GM12878 (cell line): ENCODE measurements at regions not wholly inside any gene's neighbourhood (a gene's known extent, or its start where the extent isn't known, plus 50 kb on each side); places are given as distances from the start of the nearest gene placed in this dataset.

Source experiments
- ATAC-seq: fragments of 200-7000 bp; cut with Tn5 transposase; 3 replicates; pipeline ENCODE4 v1.9.1; 2020; ENCODE audit warnings: mild to moderate bottlenecking, moderate library complexity
- BruUV-seq: library from RNA; stranded (reverse); fragments of 400-500 nt; replicated peaks from 2 replicates; lab custom pipeline; 2021; lab: Mats Ljungman, UMichigan
- CTCF ChIA-PET: fragments of 300-600 bp; sonication (Branson Sonifier 250); formaldehyde crosslinking; extraction: SDS; loops from one replicate; lab custom pipeline; 2021; ENCODE audit warnings: inconsistent platforms; lab: Yijun Ruan, JAX
- POLR2A ChIA-PET: fragments of 350-600 bp; formaldehyde crosslinking; extraction: SDS; loops from one replicate; lab custom pipeline; 2021; ENCODE audit warnings: inconsistent platforms; lab: Charles Lee
- RAD21 ChIA-PET: fragments of 300-600 bp; sonication (Branson Sonifier 250); formaldehyde crosslinking; loops from one replicate; lab custom pipeline; 2023; ENCODE audit warnings: antibody characterized with exemption; ENCODE audit not compliant: unreplicated experiment; lab: Charles Lee
- SMC1A ChIA-PET: fragments of 300-600 bp; sonication (Branson Sonifier 250); formaldehyde crosslinking; loops from one replicate; lab custom pipeline; 2023; ENCODE audit not compliant: unreplicated experiment, uncharacterized antibody; lab: Charles Lee
- DNase-seq: peaks from one replicate; pipeline ENCODE4 v3.0.0-alpha.2; 2011; ENCODE audit warnings: low read depth, low spot score
- FAIRE-seq: peaks from 3 replicates; lab custom pipeline; 2011; peaks lifted over from hg19 to GRCh38; lab: Jason Lieb, UNC
- H2AFZ ChIP-seq: 2 replicates; pipeline ENCODE4 v1.6.0; 2011; ENCODE audit warnings: low read depth, low read length, control low read depth; ENCODE audit not compliant: control insufficient read depth
- H3K27ac ChIP-seq: 2 replicates; pipeline ENCODE4 v1.5.1; 2011; ENCODE audit warnings: control low read depth; ENCODE audit not compliant: control insufficient read depth, insufficient read depth
- H3K27me3 ChIP-seq, 2 experiments: replicated peaks in 1 of 2; 2 replicates each; pipeline versions ENCODE4 v1.6.0 to v1.6.1; 2011; ENCODE audit warnings: low read length in 1 of 2; ENCODE audit not compliant: control insufficient read depth in 2 of 2, insufficient read depth in 2 of 2
- H3K36me3 ChIP-seq, 2 experiments: 2 replicates each; pipeline ENCODE4 v1.5.1; 2011; ENCODE audit warnings: low read length in 1 of 2; ENCODE audit not compliant: control insufficient read depth in 2 of 2, insufficient read depth in 2 of 2
- H3K4me1 ChIP-seq: 2 replicates; pipeline ENCODE4 v1.6.1; 2011; ENCODE audit warnings: mild to moderate bottlenecking, low read length, moderate library complexity, mixed read lengths; ENCODE audit not compliant: control insufficient read depth, insufficient read depth
- H3K4me2 ChIP-seq: 2 replicates; pipeline ENCODE4 v1.6.0; 2011; ENCODE audit warnings: control low read depth; ENCODE audit not compliant: control insufficient read depth, insufficient read depth
- H3K4me3 ChIP-seq: fragments of 200-600 bp; sonication (generic); 2 replicates; pipeline ENCODE4 v1.5.1; 2016
- H3K79me2 ChIP-seq: 2 replicates; pipeline ENCODE4 v1.6.0; 2011; ENCODE audit warnings: low read length; ENCODE audit not compliant: control insufficient read depth, insufficient read depth
- H3K9ac ChIP-seq: 2 replicates; pipeline ENCODE4 v1.8.0; 2011; ENCODE audit warnings: low read length, control low read depth, mixed read lengths; ENCODE audit not compliant: control insufficient read depth, insufficient read depth
- H3K9me3 ChIP-seq: replicated peaks from 3 replicates; pipeline ENCODE4 v1.5.1; 2011; ENCODE audit warnings: mild to moderate bottlenecking, low read length; ENCODE audit not compliant: control insufficient read depth, insufficient read depth
- H4K20me1 ChIP-seq: 2 replicates; pipeline ENCODE4 v1.6.0; 2011; ENCODE audit not compliant: control insufficient read depth, insufficient read depth
- BCL11A ChIP-seq: IDR thresholded peaks from 2 replicates; pipeline ENCODE4 v1.6.1; 2011; ENCODE audit warnings: low read depth, low read length
- CHD1 ChIP-seq: IDR thresholded peaks from 2 replicates; pipeline ENCODE4 v1.6.1; 2012; ENCODE audit warnings: low read depth, low read length, improper control_type of control experiment
- CREB1 ChIP-seq: IDR thresholded peaks from 2 replicates; pipeline ENCODE4 v1.6.1; 2012; ENCODE audit warnings: low read depth, mild to moderate bottlenecking, inconsistent platforms
- DPF2 ChIP-seq: fragments of 450-650 bp; IDR thresholded peaks from 2 replicates; pipeline ENCODE4 v1.6.1; 2017; ENCODE audit warnings: mild to moderate bottlenecking
- HCFC1 ChIP-seq: fragments of 150-350 bp; IDR thresholded peaks from 2 replicates; pipeline ENCODE4 v1.6.1; 2014; ENCODE audit warnings: low read length
- KDM1A ChIP-seq: fragments of 200-600 bp; sonication (generic); IDR thresholded peaks from 2 replicates; pipeline ENCODE4 v1.6.1; 2016; ENCODE audit warnings: borderline replicate concordance
- LARP7 ChIP-seq: fragments of 450-650 bp; IDR thresholded peaks from 2 replicates; pipeline ENCODE4 v1.6.1; 2017; ENCODE audit warnings: mild to moderate bottlenecking
- SMAD1 ChIP-seq: fragments of 450-650 bp; IDR thresholded peaks from 2 replicates; pipeline ENCODE4 v1.6.1; 2018; ENCODE audit warnings: mild to moderate bottlenecking, low read depth; ENCODE audit not compliant: partially characterized antibody
- SMC3 ChIP-seq: IDR thresholded peaks from 2 replicates; pipeline ENCODE4 v1.6.1; 2011; ENCODE audit warnings: low read length, improper control_type of control experiment, borderline replicate concordance
- TCF12 ChIP-seq: IDR thresholded peaks from 2 replicates; pipeline ENCODE4 v1.6.1; 2011; ENCODE audit warnings: low read depth, mild to moderate bottlenecking, low read length
- WRNIP1 ChIP-seq: IDR thresholded peaks from 2 replicates; pipeline ENCODE4 v1.6.1; 2011; ENCODE audit warnings: low read depth, low read length, improper control_type of control experiment, borderline replicate concordance
- ZNF622 ChIP-seq: fragments of 450-650 bp; IDR thresholded peaks from 2 replicates; pipeline ENCODE4 v1.6.1; 2017; ENCODE audit warnings: mild to moderate bottlenecking, inconsistent platforms
- in situ Hi-C: fragments of 300-500 bp; cut with MboI; formaldehyde crosslinking; loops from 9 replicates; pipeline ENCODE4 v1.14.3; 2018; ENCODE audit warnings: mixed read lengths
- intact Hi-C: fragments of 100-400 bp; cut with micrococcal nuclease; formaldehyde crosslinking; loops from one replicate; pipeline ENCODE4 v1.14.2; 2022; ENCODE audit not compliant: unreplicated experiment
- TF ChIP-seq, protein P1 (sequence below): fragments of 450-650 bp; IDR thresholded peaks from 2 replicates; pipeline ENCODE4 v1.6.1; 2016; ENCODE audit warnings: mild to moderate bottlenecking
- TF ChIP-seq, protein P2 (sequence below): fragments of 450-650 bp; formaldehyde crosslinking; IDR thresholded peaks from 2 replicates; pipeline ENCODE4 v1.4.0; 2020; ENCODE audit warnings: mild to moderate bottlenecking, moderate library complexity
- TF ChIP-seq, protein P3 (sequence below): IDR thresholded peaks from 2 replicates; pipeline ENCODE4 v1.6.1; 2011; ENCODE audit warnings: borderline replicate concordance, low read depth, mild to moderate bottlenecking, moderate library complexity, mixed read lengths, low read length; ENCODE audit not compliant: insufficient read depth; ENCODE audit errors: extremely low read length
- TF ChIP-seq, protein P4 (sequence below): fragments of 450-650 bp; IDR thresholded peaks from 2 replicates; pipeline ENCODE4 v1.6.1; 2017; ENCODE audit warnings: low read depth, mild to moderate bottlenecking, moderate library complexity

DNA sequence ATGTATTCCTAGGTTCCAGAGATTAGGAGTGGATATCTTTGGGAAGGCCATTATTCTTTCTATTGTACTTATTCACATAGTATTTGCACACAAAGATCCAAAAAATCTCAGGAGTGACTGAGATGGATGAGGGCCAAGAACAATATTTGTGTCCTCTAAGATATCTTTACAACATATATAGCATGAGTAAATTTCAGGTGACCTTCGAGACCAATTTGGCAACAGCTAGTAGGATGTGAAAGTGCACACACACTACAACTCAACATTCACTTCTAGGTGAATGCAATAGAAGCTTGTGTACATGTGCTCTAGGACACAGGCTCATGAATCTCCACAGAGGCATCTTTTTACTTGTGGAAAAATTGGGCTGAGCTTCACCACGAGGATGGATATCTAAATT is 224.0 kb downstream of the C1orf94 start (continued):
- TF ChIP-seq KDM1A (no peak), CHD1 (no peak), WRNIP1 (no peak)
- TF ChIP-seq, protein P1, sequence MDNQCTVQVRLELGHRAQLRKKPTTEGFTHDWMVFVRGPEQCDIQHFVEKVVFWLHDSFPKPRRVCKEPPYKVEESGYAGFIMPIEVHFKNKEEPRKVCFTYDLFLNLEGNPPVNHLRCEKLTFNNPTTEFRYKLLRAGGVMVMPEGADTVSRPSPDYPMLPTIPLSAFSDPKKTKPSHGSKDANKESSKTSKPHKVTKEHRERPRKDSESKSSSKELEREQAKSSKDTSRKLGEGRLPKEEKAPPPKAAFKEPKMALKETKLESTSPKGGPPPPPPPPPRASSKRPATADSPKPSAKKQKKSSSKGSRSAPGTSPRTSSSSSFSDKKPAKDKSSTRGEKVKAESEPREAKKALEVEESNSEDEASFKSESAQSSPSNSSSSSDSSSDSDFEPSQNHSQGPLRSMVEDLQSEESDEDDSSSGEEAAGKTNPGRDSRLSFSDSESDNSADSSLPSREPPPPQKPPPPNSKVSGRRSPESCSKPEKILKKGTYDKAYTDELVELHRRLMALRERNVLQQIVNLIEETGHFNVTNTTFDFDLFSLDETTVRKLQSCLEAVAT, result no peak
- TF ChIP-seq, protein P2, sequence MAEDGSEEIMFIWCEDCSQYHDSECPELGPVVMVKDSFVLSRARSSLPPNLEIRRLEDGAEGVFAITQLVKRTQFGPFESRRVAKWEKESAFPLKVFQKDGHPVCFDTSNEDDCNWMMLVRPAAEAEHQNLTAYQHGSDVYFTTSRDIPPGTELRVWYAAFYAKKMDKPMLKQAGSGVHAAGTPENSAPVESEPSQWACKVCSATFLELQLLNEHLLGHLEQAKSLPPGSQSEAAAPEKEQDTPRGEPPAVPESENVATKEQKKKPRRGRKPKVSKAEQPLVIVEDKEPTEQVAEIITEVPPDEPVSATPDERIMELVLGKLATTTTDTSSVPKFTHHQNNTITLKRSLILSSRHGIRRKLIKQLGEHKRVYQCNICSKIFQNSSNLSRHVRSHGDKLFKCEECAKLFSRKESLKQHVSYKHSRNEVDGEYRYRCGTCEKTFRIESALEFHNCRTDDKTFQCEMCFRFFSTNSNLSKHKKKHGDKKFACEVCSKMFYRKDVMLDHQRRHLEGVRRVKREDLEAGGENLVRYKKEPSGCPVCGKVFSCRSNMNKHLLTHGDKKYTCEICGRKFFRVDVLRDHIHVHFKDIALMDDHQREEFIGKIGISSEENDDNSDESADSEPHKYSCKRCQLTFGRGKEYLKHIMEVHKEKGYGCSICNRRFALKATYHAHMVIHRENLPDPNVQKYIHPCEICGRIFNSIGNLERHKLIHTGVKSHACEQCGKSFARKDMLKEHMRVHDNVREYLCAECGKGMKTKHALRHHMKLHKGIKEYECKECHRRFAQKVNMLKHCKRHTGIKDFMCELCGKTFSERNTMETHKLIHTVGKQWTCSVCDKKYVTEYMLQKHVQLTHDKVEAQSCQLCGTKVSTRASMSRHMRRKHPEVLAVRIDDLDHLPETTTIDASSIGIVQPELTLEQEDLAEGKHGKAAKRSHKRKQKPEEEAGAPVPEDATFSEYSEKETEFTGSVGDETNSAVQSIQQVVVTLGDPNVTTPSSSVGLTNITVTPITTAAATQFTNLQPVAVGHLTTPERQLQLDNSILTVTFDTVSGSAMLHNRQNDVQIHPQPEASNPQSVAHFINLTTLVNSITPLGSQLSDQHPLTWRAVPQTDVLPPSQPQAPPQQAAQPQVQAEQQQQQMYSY (CRISPR knock-in tag), result no peak
- TF ChIP-seq, protein P3, sequence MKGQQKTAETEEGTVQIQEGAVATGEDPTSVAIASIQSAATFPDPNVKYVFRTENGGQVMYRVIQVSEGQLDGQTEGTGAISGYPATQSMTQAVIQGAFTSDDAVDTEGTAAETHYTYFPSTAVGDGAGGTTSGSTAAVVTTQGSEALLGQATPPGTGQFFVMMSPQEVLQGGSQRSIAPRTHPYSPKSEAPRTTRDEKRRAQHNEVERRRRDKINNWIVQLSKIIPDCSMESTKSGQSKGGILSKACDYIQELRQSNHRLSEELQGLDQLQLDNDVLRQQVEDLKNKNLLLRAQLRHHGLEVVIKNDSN, result no peak
- TF ChIP-seq, all 136 proteins: peak for 0

DNA sequence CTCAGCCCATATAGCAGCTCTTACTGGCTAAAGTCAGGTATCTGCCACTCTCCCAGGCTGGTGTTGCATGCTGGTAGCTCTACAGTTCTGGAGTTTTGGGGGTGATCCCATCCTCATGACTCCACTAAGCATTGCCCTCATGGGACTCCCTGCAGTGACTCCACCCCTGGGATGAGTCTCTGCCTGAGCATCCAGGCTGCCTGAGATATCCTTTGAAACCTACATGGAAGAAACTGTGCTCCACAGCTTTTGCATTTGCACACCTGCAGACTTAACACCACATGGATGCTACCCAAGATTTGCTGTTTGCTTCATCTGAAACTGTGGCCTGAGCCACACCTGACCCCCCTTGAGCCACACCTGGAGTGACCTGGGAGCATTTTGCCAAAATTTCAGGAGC is 226.4 kb downstream of the C1orf94 start:
- no peaks in the 10 kb centered on the region; a peak in 1 of 4 replicates for H3K27me3 ChIP-seq
- H2AFZ ChIP-seq, result no peak overlapping the region
- H3K27ac ChIP-seq, result no peak overlapping the region
- ChIA-PET SMC1A (no interaction called here), CTCF (no interaction called here), RAD21 (no interaction called here), POLR2A (no interaction called here)
- H3K9me3 ChIP-seq, result no peaks in the 10 kb centered on the region
- H3K9ac ChIP-seq, result no peak overlapping the region
- intact Hi-C loops (no loop called here), in situ Hi-C loops (no loop called here)
- H3K79me2 ChIP-seq, result no peaks in the 10 kb centered on the region
- FAIRE-seq (no peak), ATAC-seq (no peak), DNase-seq (no peak)
- no peak overlapping the region for H3K4me3 ChIP-seq
- no TSS peak for BruUV-seq
- no peaks in the 10 kb centered on the region for H3K36me3 ChIP-seq
- H4K20me1 ChIP-seq, result no peaks in the 10 kb centered on the region
- no peaks in the 10 kb centered on the region for H3K4me1 ChIP-seq
- H3K4me2 ChIP-seq, result no peak overlapping the region
- no peak for TF ChIP-seq DPF2
- TF ChIP-seq, protein P1, result no peak
- no peak for TF ChIP-seq BCL11A
- TF ChIP-seq, protein P4, sequence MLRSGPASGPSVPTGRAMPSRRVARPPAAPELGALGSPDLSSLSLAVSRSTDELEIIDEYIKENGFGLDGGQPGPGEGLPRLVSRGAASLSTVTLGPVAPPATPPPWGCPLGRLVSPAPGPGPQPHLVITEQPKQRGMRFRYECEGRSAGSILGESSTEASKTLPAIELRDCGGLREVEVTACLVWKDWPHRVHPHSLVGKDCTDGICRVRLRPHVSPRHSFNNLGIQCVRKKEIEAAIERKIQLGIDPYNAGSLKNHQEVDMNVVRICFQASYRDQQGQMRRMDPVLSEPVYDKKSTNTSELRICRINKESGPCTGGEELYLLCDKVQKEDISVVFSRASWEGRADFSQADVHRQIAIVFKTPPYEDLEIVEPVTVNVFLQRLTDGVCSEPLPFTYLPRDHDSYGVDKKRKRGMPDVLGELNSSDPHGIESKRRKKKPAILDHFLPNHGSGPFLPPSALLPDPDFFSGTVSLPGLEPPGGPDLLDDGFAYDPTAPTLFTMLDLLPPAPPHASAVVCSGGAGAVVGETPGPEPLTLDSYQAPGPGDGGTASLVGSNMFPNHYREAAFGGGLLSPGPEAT, result no peak
- TF ChIP-seq CREB1, result no peak
- no peak for TF ChIP-seq TCF12
- no peak for TF ChIP-seq SMAD1
- no peak for TF ChIP-seq KDM1A
- TF ChIP-seq ZNF622, result no peak
- no peak for TF ChIP-seq HCFC1
- no peak for TF ChIP-seq SMC3
- TF ChIP-seq LARP7, result no peak
